SK-N-SH (cell line): ENCODE measurements at regions not wholly inside any gene's neighbourhood (a gene's known extent, or its start where the extent isn't known, plus 50 kb on each side); places are given as distances from the start of the nearest gene placed in this dataset.

ENCODE experiments used
- EZH2phosphoT487 ChIP-seq: fragments of 200-600 bp; sonication (generic); IDR thresholded peaks from 2 replicates; pipeline ENCODE4 v1.6.1; 2017; ENCODE audit warnings: low read depth, mixed run types, mild to moderate bottlenecking, antibody characterized with exemption, moderate library complexity, borderline replicate concordance
- FOSL2 ChIP-seq: IDR thresholded peaks from 2 replicates; pipeline ENCODE4 v1.4.0; 2012; ENCODE audit warnings: low read depth, mild to moderate bottlenecking, moderate library complexity, borderline replicate concordance
- MEF2A ChIP-seq: IDR thresholded peaks from 2 replicates; pipeline ENCODE4 v1.4.0; 2012; ENCODE audit warnings: low read depth, borderline replicate concordance
- POLR2AphosphoS5 ChIP-seq: IDR thresholded peaks from 2 replicates; pipeline ENCODE4 v1.6.1; 2012; ENCODE audit warnings: low read depth, low read length
- RAD21 ChIP-seq: IDR thresholded peaks from 2 replicates; pipeline ENCODE4 v1.6.1; 2012; ENCODE audit warnings: mild to moderate bottlenecking, low read length
- RCOR1 ChIP-seq: fragments of 150-350 bp; IDR thresholded peaks from 2 replicates; pipeline ENCODE4 v1.6.1; 2017; ENCODE audit warnings: antibody characterized with exemption, low read length
- RFX5 ChIP-seq: IDR thresholded peaks from 2 replicates; pipeline ENCODE4 v1.6.1; 2012; ENCODE audit warnings: mild to moderate bottlenecking, improper control_type of control experiment, low read length
- SIN3A ChIP-seq: IDR thresholded peaks from 2 replicates; pipeline ENCODE4 v1.6.1; 2012; ENCODE audit warnings: low read depth, mild to moderate bottlenecking, low read length, moderate library complexity, borderline replicate concordance
- TCF12 ChIP-seq: IDR thresholded peaks from 2 replicates; pipeline ENCODE4 v1.4.0; 2012
- TF ChIP-seq, protein P1 (sequence below): fragments of 200-600 bp; sonication (generic); IDR thresholded peaks from 2 replicates; pipeline ENCODE4 v1.6.1; 2017; ENCODE audit warnings: antibody characterized with exemption, mild to moderate bottlenecking, moderate library complexity

DNA sequence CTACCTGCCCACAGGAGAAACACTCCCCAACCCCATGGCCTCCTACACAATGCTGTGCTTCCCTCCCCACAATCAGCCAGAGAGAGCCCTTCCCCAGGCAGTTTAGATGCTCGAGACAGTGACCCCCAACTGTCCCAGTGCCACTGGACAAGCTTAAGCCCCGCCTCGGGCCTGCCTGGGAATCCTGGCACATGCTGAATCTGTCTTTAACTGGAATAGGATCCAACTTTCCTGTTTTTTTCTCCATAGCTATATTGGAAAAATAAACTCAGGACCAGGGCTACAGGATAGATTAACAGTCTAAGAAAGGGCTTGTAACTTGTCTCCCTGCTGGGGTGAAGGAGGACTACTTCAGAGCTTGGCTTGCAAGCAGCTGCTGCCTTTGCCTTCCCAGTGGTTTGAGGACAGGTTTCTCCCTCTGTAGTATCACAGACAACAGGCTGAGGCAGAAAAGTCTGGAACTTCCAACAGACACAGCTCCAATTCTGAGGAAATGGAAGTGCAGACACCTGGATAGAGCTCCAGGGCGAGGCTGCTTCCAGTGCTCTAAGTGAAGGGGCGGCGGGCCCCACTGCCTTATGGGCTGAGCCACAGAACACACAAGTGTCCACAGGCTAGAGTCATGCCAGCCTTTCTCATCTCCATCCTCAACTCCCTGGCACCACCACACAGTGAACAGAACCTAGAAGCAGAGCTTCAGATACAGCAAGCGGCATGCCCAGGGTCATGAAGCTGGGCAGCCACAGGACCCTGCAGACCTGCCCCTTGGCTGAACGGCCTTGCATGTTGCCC lies 228.3 kb downstream of the TUBA3C start:
- TF ChIP-seq MEF2A, result no peak
- TF ChIP-seq, protein P1, sequence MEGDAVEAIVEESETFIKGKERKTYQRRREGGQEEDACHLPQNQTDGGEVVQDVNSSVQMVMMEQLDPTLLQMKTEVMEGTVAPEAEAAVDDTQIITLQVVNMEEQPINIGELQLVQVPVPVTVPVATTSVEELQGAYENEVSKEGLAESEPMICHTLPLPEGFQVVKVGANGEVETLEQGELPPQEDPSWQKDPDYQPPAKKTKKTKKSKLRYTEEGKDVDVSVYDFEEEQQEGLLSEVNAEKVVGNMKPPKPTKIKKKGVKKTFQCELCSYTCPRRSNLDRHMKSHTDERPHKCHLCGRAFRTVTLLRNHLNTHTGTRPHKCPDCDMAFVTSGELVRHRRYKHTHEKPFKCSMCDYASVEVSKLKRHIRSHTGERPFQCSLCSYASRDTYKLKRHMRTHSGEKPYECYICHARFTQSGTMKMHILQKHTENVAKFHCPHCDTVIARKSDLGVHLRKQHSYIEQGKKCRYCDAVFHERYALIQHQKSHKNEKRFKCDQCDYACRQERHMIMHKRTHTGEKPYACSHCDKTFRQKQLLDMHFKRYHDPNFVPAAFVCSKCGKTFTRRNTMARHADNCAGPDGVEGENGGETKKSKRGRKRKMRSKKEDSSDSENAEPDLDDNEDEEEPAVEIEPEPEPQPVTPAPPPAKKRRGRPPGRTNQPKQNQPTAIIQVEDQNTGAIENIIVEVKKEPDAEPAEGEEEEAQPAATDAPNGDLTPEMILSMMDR, result no peak
- TF ChIP-seq RAD21, result no peak
- no peak for TF ChIP-seq RFX5
- TF ChIP-seq FOSL2, result no peak
- no peak for TF ChIP-seq POLR2AphosphoS5
- TF ChIP-seq TCF12, result no peak
- TF ChIP-seq SIN3A, result no peak
- no peak for TF ChIP-seq EZH2phosphoT487
- no peak for TF ChIP-seq RCOR1
